Right atrium auricular region (tissue), 2 donors: ENCODE measurements at regions not wholly inside any gene's neighbourhood (a gene's known extent, or its start where the extent isn't known, plus 50 kb on each side); places are given as distances from the start of the nearest gene placed in this dataset.

Experiments
- DNase-seq: peaks from one replicate; pipeline ENCODE4 v3.0.0-alpha.2; 2019; ENCODE audit warnings: low spot score
- H3K27ac ChIP-seq, 2 donors: fragments of 200-600 bp; sonication (generic); 1 replicate in 1 of 2; 2 replicates in 1 of 2; pipeline ENCODE4 v1.5.1; 2016 to 2019
- H3K27me3 ChIP-seq, 2 donors: fragments of 200-600 bp; sonication (generic); one replicate each; pipeline versions ENCODE4 v1.5.1 to v1.6.0; 2017 to 2019
- H3K36me3 ChIP-seq: fragments of 200-600 bp; sonication (generic); one replicate; pipeline ENCODE4 v1.5.1; 2016
- H3K4me1 ChIP-seq, 2 donors: fragments of 200-600 bp; sonication (generic); one replicate each; pipeline versions ENCODE4 v1.5.1 to v1.6.0; 2017 to 2019
- H3K4me3 ChIP-seq, 2 donors: fragments of 200-600 bp; sonication (generic); 1 replicate in 1 of 2; 2 replicates in 1 of 2; pipeline ENCODE4 v1.5.1; 2017 to 2019; ENCODE audit warnings: mild to moderate bottlenecking in 1 of 2, moderate library complexity in 1 of 2
- H3K9me3 ChIP-seq, 2 donors: fragments of 200-600 bp; sonication (generic); one replicate each; pipeline ENCODE4 v1.5.1; 2019
- CTCF ChIP-seq, 2 donors: fragments of 200-600 bp; sonication (generic); IDR thresholded peaks; one replicate each; pipeline ENCODE4 v1.5.1; 2019; ENCODE audit warnings: antibody characterized with exemption in 2 of 2

GRCh38 chr7:22649686-22650085 is 77.3 kb upstream of the IL6 start:
- Histone ChIP-seq H3K36me3 (no peaks in the 10 kb centered on the region), H3K9me3 (peaks cover 0 to 27% of the 10 kb centered on the region in 2 donors), H3K27ac (no peak overlapping the region), H3K4me1 (no peaks in the 10 kb centered on the region), H3K4me3 (no peak overlapping the region), H3K27me3 (no peaks in the 10 kb centered on the region)
- no peak for TF ChIP-seq CTCF (IDR thresholded peaks at IDR 0.05)
- no peak for DNase-seq

- no peaks in the 10 kb centered on the region for H3K27me3 ChIP-seq
- no peak overlapping the region for H3K27ac ChIP-seq
- DNase-seq, result no peak
- no peaks in the 10 kb centered on the region for H3K36me3 ChIP-seq
- H3K9me3 ChIP-seq, result peaks cover 0 to 48% of the 10 kb centered on the region in 2 donors
- H3K4me1 ChIP-seq, result no peaks in the 10 kb centered on the region
- H3K4me3 ChIP-seq, result no peak overlapping the region
- no peak for TF ChIP-seq CTCF (IDR thresholded peaks at IDR 0.05)
Measured at GRCh38 chr7:22647451-22648257, 79.3 kb upstream of the IL6 start.

- H3K4me1 ChIP-seq, result no peaks in the 10 kb centered on the region
- no peak for TF ChIP-seq CTCF (IDR thresholded peaks at IDR 0.05)
- no peak for DNase-seq
- H3K27me3 ChIP-seq, result no peaks in the 10 kb centered on the region
- H3K27ac ChIP-seq, result no peak overlapping the region
- H3K36me3 ChIP-seq, result no peaks in the 10 kb centered on the region
- peaks cover 0 to 63% of the 10 kb centered on the region in 2 donors for H3K9me3 ChIP-seq
- H3K4me3 ChIP-seq, result no peak overlapping the region
Measured at GRCh38 chr7:22645418-22646181, 81.4 kb upstream of the IL6 start.

GRCh38 chr7:22642454-22642853 is 84.5 kb upstream of the IL6 start:
- no peaks in the 10 kb centered on the region for H3K36me3 ChIP-seq
- no peak overlapping the region for H3K27ac ChIP-seq
- H3K4me3 ChIP-seq, result no peak overlapping the region
- TF ChIP-seq CTCF (IDR thresholded peaks at IDR 0.05), result no peak
- H3K27me3 ChIP-seq, result no peaks in the 10 kb centered on the region
- no peak for DNase-seq
- peaks cover 0 to 63% of the 10 kb centered on the region in 2 donors for H3K9me3 ChIP-seq
- H3K4me1 ChIP-seq, result no peaks in the 10 kb centered on the region

- H3K9me3 ChIP-seq, result peaks cover 0 to 41% of the 10 kb centered on the region in 2 donors
- DNase-seq, result no peak
- no peak for TF ChIP-seq CTCF (IDR thresholded peaks at IDR 0.05)
- H3K4me3 ChIP-seq, result no peak overlapping the region
- H3K27me3 ChIP-seq, result no peaks in the 10 kb centered on the region
- H3K4me1 ChIP-seq, result no peaks in the 10 kb centered on the region
- H3K27ac ChIP-seq, result no peak overlapping the region
- H3K36me3 ChIP-seq, result no peaks in the 10 kb centered on the region
Measured at GRCh38 chr7:22640269-22640668, 86.7 kb upstream of the IL6 start.
